Gastroesophageal sphincter (tissue), 4 donors: ENCODE measurements at regions not wholly inside any gene's neighbourhood (a gene's known extent, or its start where the extent isn't known, plus 50 kb on each side); places are given as distances from the start of the nearest gene placed in this dataset.

Source experiments
- ATAC-seq: fragments of 150-250 bp; one replicate; pipeline ENCODE4 v1.9.1; 2016; ENCODE audit warnings: mild to moderate bottlenecking, moderate library complexity
- H3K27ac ChIP-seq, 4 donors: fragments of 200-600 bp; sonication (generic) in 3 of 4; 1 replicate in 3 of 4; 2 replicates in 1 of 4; pipeline ENCODE4 v1.5.1; 2016 to 2019
- H3K27me3 ChIP-seq: fragments of 200-600 bp; sonication (generic); one replicate; pipeline ENCODE4 v1.5.1; 2019
- H3K36me3 ChIP-seq, 2 donors: fragments of 200-600 bp; sonication (generic); one replicate each; pipeline ENCODE4 v1.5.1; 2019; ENCODE audit warnings: control low read depth in 1 of 2
- H3K4me1 ChIP-seq, 3 donors: fragments of 200-600 bp; sonication (generic); 1 replicate in 2 of 3; 2 replicates in 1 of 3; pipeline ENCODE4 v1.5.1; 2016 to 2019; ENCODE audit warnings: control low read depth in 2 of 3
- H3K4me3 ChIP-seq, 2 donors: fragments of 200-600 bp; sonication (generic); one replicate each; pipeline ENCODE4 v1.5.1; 2019; ENCODE audit warnings: mild to moderate bottlenecking in 1 of 2, moderate library complexity in 1 of 2
- H3K9me3 ChIP-seq, 3 donors: fragments of 200-600 bp; sonication (generic); one replicate each; pipeline ENCODE4 v1.5.1; 2017 to 2019; ENCODE audit warnings: control low read depth in 2 of 3
- EP300 ChIP-seq: sonication (generic); formaldehyde crosslinking; IDR thresholded peaks from one replicate; pipeline ENCODE4 v1.6.1; 2017; ENCODE audit warnings: antibody characterized with exemption, mild to moderate bottlenecking
- POLR2A ChIP-seq, 2 donors: fragments of 450-650 bp; IDR thresholded peaks; one replicate each; pipeline ENCODE4 v1.6.1; 2017; ENCODE audit warnings: antibody characterized with exemption in 2 of 2, mild to moderate bottlenecking in 2 of 2, moderate library complexity in 1 of 2
- POLR2AphosphoS5 ChIP-seq: sonication (generic); formaldehyde crosslinking; IDR thresholded peaks from one replicate; pipeline ENCODE4 v1.6.1; 2017; ENCODE audit warnings: antibody characterized with exemption
- WGBS, 2 donors: methylation state at CpG; one replicate each; pipeline ENCODE4 v1.1.5; 2018; ENCODE audit warnings: low coverage in 1 of 2; 5-methylcytosine and 5-hydroxymethylcytosine counted together
- TF ChIP-seq, protein P1 (sequence below), 4 experiments: fragments of 200-600 bp in 2 of 4; fragments of 450-650 bp in 2 of 4; sonication (generic) in 1 of 4; IDR thresholded peaks; one replicate each; pipeline ENCODE4 v1.5.1; 2017 to 2019; ENCODE audit warnings: antibody characterized with exemption in 4 of 4, mild to moderate bottlenecking in 2 of 4, moderate library complexity in 2 of 4

DNA sequence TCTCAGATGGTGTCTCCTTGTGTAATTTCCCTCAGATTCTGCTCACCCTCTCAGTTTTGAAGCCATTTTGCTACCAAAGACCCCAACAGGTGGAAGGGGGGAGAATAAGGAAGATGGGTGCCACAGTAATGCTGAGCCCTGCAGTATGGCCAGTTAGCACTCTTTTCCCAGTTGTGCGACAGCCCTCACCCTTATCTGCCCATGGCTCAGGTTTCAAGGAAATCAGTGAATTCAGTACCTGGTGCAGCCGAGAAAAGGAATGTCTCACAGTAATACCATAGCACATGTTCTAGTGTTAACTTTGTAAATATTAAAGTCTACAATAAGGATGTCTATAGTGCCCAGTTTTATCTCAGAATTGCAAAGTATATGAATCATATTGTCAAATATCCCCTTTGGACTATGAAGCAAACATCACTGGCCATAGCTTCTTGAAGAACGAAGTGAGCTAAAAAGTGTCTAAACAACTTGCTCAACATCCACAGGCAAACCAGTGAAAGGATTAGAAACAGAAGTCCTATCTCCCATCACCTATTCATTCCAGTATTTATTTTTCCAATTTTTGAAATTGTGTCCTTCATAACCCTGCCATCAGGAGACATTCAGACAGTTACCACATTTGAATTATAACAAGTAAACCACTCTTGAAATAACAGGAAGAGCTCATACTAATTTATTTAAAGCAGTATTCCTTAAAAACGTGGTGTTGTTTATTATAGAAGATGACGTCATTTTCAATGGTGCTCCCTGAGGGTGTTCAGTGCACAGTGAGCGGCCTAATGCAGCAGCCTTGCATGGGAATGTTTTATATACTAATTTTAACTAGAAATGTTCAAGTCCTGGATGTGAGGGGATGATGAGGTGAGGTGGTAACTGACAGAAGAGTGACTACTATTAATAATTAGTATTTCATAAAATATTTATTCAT lies 366.2 kb downstream of the TFAP2A start:
- Histone ChIP-seq H3K27me3 (peaks cover 5% of the 10 kb centered on the region), H3K4me1 (no peaks in the 10 kb centered on the region), H3K9me3 (peaks cover 0 to 11% (median 0%) of the 10 kb centered on the region in 3 donors), H3K36me3 (no peaks in the 10 kb centered on the region), H3K27ac (no peak overlapping the region), H3K4me3 (no peak overlapping the region)
- no peak for ATAC-seq
- 35 to 38% methylated on average over 6 of the region's 6 CpGs for WGBS, 2 donors
- TF ChIP-seq, protein P1, sequence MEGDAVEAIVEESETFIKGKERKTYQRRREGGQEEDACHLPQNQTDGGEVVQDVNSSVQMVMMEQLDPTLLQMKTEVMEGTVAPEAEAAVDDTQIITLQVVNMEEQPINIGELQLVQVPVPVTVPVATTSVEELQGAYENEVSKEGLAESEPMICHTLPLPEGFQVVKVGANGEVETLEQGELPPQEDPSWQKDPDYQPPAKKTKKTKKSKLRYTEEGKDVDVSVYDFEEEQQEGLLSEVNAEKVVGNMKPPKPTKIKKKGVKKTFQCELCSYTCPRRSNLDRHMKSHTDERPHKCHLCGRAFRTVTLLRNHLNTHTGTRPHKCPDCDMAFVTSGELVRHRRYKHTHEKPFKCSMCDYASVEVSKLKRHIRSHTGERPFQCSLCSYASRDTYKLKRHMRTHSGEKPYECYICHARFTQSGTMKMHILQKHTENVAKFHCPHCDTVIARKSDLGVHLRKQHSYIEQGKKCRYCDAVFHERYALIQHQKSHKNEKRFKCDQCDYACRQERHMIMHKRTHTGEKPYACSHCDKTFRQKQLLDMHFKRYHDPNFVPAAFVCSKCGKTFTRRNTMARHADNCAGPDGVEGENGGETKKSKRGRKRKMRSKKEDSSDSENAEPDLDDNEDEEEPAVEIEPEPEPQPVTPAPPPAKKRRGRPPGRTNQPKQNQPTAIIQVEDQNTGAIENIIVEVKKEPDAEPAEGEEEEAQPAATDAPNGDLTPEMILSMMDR (IDR thresholded peaks at IDR 0.05), result no peak
- TF ChIP-seq EP300, result no peak
- TF ChIP-seq POLR2A (IDR thresholded peaks at IDR 0.05), result no peak
- no peak for TF ChIP-seq POLR2AphosphoS5

DNA sequence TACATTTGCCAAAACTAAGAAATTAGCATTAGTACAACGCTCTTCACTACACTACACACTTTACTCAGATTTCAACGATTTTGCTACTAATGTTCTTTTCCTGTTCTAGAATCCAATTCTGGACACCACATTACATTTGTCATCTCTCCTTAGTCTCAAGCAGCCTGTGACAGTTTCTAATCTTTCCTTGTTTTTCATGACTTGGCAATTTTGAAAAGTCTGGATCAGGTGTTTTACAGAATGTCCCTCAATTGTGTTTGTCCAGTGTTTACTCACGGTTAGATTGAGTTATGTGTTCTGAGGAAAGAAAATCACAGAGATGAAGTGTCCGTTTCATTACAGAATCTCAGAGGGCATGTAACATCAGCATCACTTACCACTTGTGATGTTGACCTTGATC lies 372.6 kb downstream of the TFAP2A start:
- peaks cover 0 to 7% (median 0%) of the 10 kb centered on the region in 3 donors for H3K9me3 ChIP-seq
- no peak for ATAC-seq
- no peaks in the 10 kb centered on the region for H3K4me1 ChIP-seq
- no peaks in the 10 kb centered on the region for H3K36me3 ChIP-seq
- WGBS, 2 donors, result 70 to 100% methylated on average over 1 to 4 of the region's 4 CpGs
- TF ChIP-seq POLR2A (IDR thresholded peaks at IDR 0.05) (no peak), EP300 (no peak), POLR2AphosphoS5 (no peak)
- TF ChIP-seq, protein P1 (IDR thresholded peaks at IDR 0.05), result no peak
- H3K27me3 ChIP-seq, result peaks cover 5% of the 10 kb centered on the region
- no peak overlapping the region for H3K27ac ChIP-seq
- H3K4me3 ChIP-seq, result no peak overlapping the region

DNA sequence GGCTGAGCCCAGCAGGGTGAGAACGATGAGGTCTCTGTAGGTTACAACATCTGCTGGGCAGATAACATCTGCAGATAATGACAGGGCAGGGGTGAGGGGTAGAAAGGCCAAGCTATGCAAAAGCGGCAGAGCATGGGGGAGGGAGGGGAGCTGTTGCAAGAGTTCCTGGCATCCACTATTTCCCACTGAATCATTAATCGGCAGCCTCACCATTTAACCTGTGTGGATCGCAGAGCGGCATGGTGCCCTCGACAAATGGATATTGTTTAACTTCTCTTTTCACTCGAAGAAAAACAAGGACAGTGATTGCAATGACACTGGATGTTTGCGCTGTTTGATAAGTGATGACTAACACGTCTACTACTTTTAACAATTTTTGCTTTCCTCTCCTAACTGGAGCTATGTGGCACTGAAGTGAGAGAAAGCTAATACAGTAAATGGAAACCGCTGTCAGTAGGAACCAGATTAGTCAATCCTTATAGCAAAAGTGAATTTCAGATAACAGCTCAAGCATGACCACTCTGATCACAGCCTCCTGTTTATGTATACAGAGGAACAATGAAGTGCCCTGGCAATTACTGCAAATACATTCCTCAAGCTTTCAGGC lies 381.5 kb downstream of the TFAP2A start:
- no peak overlapping the region for H3K27ac ChIP-seq
- H3K4me1 ChIP-seq, result no peaks in the 10 kb centered on the region
- TF ChIP-seq, protein P1 (IDR thresholded peaks at IDR 0.05), result no peak
- TF ChIP-seq EP300, result no peak
- no peak for TF ChIP-seq POLR2AphosphoS5
- no peak for TF ChIP-seq POLR2A (IDR thresholded peaks at IDR 0.05)
- H3K36me3 ChIP-seq, result no peaks in the 10 kb centered on the region
- H3K4me3 ChIP-seq, result no peak overlapping the region
- ATAC-seq, result no peak
- H3K9me3 ChIP-seq, result no peaks in the 10 kb centered on the region
- WGBS, 2 donors, result 23 to 40% methylated on average over 10 of the region's 10 CpGs
- H3K27me3 ChIP-seq, result peaks cover 18% of the 10 kb centered on the region

DNA sequence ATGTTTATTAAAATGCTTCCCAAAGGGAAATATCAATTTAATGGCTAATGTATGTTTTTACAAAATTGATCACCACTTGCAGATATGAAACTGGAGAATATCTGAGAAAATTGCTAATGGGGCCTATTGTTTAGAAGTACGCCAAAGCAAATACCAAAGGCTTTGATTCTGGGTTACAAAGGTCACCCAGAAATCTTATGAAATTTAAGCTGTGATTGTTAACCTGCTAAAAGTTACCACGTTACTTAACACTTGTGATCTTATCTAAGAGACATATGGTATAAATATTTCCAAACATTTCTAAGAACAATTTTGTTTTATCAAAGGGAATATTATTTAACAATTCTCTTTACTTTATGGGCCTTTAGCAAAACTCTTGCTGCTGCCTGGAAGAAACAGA lies 383.3 kb downstream of the TFAP2A start:
- no peak for ATAC-seq
- Histone ChIP-seq H3K9me3 (no peaks in the 10 kb centered on the region), H3K27ac (no peak overlapping the region), H3K4me3 (no peak overlapping the region), H3K27me3 (peaks cover 18% of the 10 kb centered on the region), H3K36me3 (no peaks in the 10 kb centered on the region), H3K4me1 (no peaks in the 10 kb centered on the region)
- TF ChIP-seq POLR2A (IDR thresholded peaks at IDR 0.05), result no peak
- TF ChIP-seq EP300, result no peak
- TF ChIP-seq POLR2AphosphoS5, result no peak
- TF ChIP-seq, protein P1 (IDR thresholded peaks at IDR 0.05), result no peak
- WGBS, 2 donors, result 58 to 72% methylated on average over 2 of the region's 2 CpGs
